Choroid plexus epithelial cell (primary cell): ENCODE measurements at regions not wholly inside any gene's neighbourhood (a gene's known extent, or its start where the extent isn't known, plus 50 kb on each side); places are given as distances from the start of the nearest gene placed in this dataset.
A peak's percentile ranks its signal among the peaks of the same experiment; 100 is the strongest.

Experiments used
- DNase-seq: peaks from one replicate; pipeline ENCODE4 v3.0.0-alpha.2; 2010; ENCODE audit warnings: low read depth
- H3K4me3 ChIP-seq: 2 replicates; pipeline ENCODE4 v1.5.1; 2011; ENCODE audit warnings: low read depth, mild to moderate bottlenecking, control low read depth, low read length, moderate library complexity
- CTCF ChIP-seq: conservative IDR thresholded peaks from 2 replicates; pipeline ENCODE4 v1.5.1; 2011; ENCODE audit warnings: low read depth, mild to moderate bottlenecking, control low read depth, inconsistent platforms, low read length, moderate library complexity

GRCh38 chr7:81030472-81030871 lies 111.6 kb upstream of the SEMA3C start:
- no peak for TF ChIP-seq CTCF
- H3K4me3 ChIP-seq = no peak overlapping the region
- DNase-seq = no peak

- no peak for DNase-seq
- no peak overlapping the region for H3K4me3 ChIP-seq
- no peak for TF ChIP-seq CTCF
These were observed 110.7 kb upstream of the SEMA3C start for GRCh38 chr7:81029511-81029910.

DNA sequence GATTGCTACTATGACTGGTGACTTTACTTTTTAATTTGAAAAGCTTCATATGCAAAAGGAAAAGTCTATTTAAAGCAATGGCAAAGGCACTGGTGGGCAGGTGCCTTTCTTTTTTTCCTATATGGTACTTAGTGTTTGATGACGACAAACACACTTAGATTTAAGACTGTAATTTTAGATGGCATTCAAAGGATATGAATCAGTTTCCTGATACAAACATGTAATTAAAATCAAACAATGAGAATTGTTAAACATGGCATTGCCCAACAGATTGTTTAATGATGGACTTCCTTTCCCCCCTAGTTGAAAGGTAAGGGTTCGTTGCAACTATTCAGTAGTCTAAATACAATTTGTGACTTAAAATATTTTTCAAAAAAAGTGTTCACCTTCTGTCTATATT lies 106.5 kb upstream of the SEMA3C start:
- DNase-seq = no peak
- no peak for TF ChIP-seq CTCF
- no peak overlapping the region for H3K4me3 ChIP-seq

GRCh38 chr7:81014908-81015307 lies 96.1 kb upstream of the SEMA3C start:
- TF ChIP-seq CTCF = no peak
- no peak overlapping the region for H3K4me3 ChIP-seq
- DNase-seq = no peak

GRCh38 chr7:81014266-81014665 lies 95.4 kb upstream of the SEMA3C start:
- peak; percentile 48 for DNase-seq
- no peak overlapping the region for H3K4me3 ChIP-seq
- no peak for TF ChIP-seq CTCF

GRCh38 chr7:81013083-81013817 lies 94.4 kb upstream of the SEMA3C start:
- peak; percentile 89 for DNase-seq
- no peak overlapping the region for H3K4me3 ChIP-seq
- no peak for TF ChIP-seq CTCF

DNA sequence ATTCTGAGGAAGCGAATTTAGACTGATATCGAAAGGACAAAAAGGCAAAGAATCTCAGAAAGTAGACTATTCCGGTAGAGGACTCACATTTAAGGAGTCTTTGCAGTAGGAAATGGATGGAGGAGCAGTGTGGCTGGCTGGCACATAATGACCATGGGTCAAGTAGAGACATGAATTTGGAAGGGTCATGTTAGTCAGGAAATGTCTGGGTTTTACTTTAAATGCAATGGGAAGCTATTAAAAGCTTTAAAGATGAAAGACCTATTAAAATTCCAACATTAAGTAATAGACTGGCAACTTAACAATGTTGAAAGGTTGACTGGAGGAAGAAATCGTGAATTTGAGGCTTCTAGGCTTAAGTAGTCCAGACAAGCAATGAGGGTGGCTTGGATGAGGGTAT lies 90.0 kb upstream of the SEMA3C start:
- no peak overlapping the region for H3K4me3 ChIP-seq
- no peak for TF ChIP-seq CTCF
- no peak for DNase-seq
